ENCODE measurements at regions not wholly inside any gene's neighbourhood (a gene's known extent, or its start where the extent isn't known, plus 50 kb on each side); places are given as distances from the start of the nearest gene placed in this dataset.
A peak's percentile ranks its signal among the peaks of the same experiment; 100 is the strongest.

DNA sequence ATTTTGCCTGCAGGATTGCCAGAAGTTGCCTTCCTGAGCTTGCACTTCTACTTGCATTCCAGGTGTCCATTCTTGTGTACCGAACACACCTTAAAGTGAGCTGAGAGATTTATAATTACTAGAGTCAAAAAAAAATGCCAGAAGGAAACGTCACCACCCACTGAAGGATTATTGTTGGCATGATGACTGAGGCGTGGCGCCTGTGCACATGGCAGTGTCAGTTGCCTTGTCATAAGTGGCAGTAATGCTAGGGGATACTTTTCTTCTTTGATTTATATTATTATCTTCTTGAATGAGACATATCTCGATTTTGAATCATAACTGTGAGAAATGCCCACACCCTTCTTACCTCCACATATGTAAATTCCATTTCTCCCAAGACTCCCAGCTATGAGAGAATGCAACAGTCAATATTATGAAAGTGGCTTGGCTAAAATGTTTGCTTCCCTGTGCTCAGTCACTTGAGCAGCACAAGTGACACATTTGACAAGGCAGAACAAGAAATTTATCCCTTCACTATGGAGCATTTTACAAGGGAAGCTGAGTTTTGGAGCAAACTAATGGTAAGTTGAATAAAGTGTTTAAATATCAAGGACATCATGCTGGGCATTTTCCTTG is 149.5 kb upstream of the SASH1 start:
- Histone ChIP-seq H3K4me3 (no peak overlapping the region), H3K4me1 (ENCODE audit: low read depth) (no peaks in the 10 kb centered on the region), H3K27me3 (no peaks in the 10 kb centered on the region), H3K36me3 (no peaks in the 10 kb centered on the region), H3K9me3 (ENCODE audit: low read depth) (no peaks in the 10 kb centered on the region), H3K27ac (no peak overlapping the region)
- no peak for DNase-seq (ENCODE audit: low read depth in 1 of 2, low spot score in 1 of 2)
- TF ChIP-seq, protein P1, sequence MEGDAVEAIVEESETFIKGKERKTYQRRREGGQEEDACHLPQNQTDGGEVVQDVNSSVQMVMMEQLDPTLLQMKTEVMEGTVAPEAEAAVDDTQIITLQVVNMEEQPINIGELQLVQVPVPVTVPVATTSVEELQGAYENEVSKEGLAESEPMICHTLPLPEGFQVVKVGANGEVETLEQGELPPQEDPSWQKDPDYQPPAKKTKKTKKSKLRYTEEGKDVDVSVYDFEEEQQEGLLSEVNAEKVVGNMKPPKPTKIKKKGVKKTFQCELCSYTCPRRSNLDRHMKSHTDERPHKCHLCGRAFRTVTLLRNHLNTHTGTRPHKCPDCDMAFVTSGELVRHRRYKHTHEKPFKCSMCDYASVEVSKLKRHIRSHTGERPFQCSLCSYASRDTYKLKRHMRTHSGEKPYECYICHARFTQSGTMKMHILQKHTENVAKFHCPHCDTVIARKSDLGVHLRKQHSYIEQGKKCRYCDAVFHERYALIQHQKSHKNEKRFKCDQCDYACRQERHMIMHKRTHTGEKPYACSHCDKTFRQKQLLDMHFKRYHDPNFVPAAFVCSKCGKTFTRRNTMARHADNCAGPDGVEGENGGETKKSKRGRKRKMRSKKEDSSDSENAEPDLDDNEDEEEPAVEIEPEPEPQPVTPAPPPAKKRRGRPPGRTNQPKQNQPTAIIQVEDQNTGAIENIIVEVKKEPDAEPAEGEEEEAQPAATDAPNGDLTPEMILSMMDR (IDR thresholded peaks at IDR 0.05; ENCODE audit: low read depth, low read length) = no peak

DNA sequence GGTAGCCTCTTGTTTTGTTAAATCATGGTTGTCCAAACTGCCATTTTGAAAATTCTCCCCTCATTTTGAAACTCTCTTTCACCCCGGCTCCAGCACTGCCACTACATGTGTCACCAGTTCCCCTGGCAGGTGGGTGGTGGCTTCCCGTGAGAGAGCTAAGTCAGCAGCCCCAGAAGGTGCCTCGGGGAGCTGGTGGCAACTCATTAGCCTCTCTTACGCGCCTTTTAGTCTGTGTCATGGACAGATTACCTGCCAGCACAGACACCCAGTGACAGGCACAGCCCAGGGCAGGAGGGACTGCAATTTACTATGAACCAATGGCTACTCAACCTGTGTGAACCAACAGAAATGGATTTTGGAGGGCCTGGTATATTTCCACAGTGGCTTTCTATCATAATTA is 147.1 kb upstream of the SASH1 start:
- no peak for DNase-seq (ENCODE audit: low read depth in 1 of 2, low spot score in 1 of 2)
- TF ChIP-seq, protein P1 (IDR thresholded peaks at IDR 0.05; ENCODE audit: low read depth, low read length) = no peak

DNA sequence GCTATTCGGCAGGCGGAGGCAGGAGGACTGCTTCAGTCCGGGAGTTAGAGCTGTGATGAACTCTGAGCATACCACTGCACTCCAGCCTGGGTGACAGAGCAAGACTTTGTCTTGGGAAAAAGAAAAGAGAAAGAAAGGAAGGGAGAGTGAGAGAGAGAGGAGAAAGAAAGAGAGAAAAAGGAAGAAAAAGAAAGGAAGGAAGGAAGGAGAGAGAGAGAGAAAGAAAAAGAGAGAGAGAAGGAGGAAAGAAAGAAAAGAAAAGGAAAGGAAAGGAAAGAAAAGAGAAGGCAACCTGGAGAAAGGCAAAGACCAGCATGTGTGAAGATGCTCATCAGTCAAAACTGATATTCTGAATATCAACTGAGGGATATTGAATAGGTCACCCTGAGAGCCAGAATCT is 143.1 kb upstream of the SASH1 start:
- no peaks in the 10 kb centered on the region for H3K36me3 ChIP-seq
- H3K4me1 ChIP-seq (ENCODE audit: low read depth) = no peaks in the 10 kb centered on the region
- no peaks in the 10 kb centered on the region for H3K9me3 ChIP-seq (ENCODE audit: low read depth)
- no peak overlapping the region for H3K4me3 ChIP-seq
- TF ChIP-seq, protein P1 (IDR thresholded peaks at IDR 0.05; ENCODE audit: low read depth, low read length) = no peak
- no peak overlapping the region for H3K27ac ChIP-seq
- no peaks in the 10 kb centered on the region for H3K27me3 ChIP-seq
- no peak for DNase-seq (ENCODE audit: low read depth in 1 of 2, low spot score in 1 of 2)

More for the DNA sequence above, 147.1 kb upstream of the SASH1 start:
- Histone ChIP-seq H3K4me3 (no peak overlapping the region), H3K27me3 (no peaks in the 10 kb centered on the region), H3K36me3 (no peaks in the 10 kb centered on the region), H3K4me1 (ENCODE audit: low read depth) (no peaks in the 10 kb centered on the region), H3K27ac (no peak overlapping the region), H3K9me3 (ENCODE audit: low read depth) (no peaks in the 10 kb centered on the region)

DNA sequence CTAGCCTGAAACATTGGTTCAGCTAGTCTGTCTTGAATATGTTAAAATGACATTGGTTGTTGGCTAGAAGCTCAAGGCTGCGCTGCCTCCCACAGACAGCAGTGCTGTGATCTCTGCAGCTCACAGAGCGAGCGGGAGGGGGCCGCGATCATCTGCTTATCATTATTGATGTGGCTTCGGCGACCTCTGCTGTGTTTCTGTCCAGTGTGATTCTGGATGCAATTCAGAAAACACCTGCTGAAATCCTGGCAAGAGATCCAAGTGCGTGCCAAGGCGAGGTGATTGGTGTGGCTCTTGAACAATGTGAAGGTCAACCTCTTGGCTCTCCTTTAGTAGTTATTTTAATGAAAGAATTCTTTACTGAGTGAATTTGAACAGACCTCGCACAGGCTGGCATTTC is 142.3 kb upstream of the SASH1 start:
- peak in 1 of 2 donors; percentile 20 for DNase-seq (ENCODE audit: low read depth in 1 of 2, low spot score in 1 of 2)
- TF ChIP-seq, protein P1 (IDR thresholded peaks at IDR 0.05; ENCODE audit: low read depth, low read length) = no peak
- Histone ChIP-seq H3K27me3 (no peaks in the 10 kb centered on the region), H3K27ac (no peak overlapping the region), H3K9me3 (ENCODE audit: low read depth) (no peaks in the 10 kb centered on the region), H3K4me3 (no peak overlapping the region), H3K36me3 (no peaks in the 10 kb centered on the region), H3K4me1 (ENCODE audit: low read depth) (no peaks in the 10 kb centered on the region)

DNA sequence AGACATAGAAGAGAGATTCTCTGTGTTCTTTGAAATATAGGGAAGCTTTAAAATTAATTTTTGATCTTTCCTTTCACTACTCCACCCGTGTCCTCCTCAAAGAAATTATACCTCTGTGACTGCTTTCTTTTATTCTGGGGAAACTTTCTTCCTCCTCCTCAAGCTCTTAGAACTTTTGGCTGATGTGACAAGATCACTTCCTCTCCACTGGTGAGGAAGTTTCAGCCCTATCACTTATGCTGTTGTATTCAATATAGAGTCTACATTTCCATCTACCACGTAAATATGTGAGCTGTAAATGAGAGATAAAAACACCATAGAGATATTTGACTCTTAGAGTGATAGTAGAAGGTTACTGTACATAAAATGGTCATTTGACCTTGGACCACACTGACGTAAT is 141.9 kb upstream of the SASH1 start:
- TF ChIP-seq, protein P1 (IDR thresholded peaks at IDR 0.05; ENCODE audit: low read depth, low read length) = no peak
- no peak overlapping the region for H3K4me3 ChIP-seq
- H3K36me3 ChIP-seq = no peaks in the 10 kb centered on the region
- H3K9me3 ChIP-seq (ENCODE audit: low read depth) = no peaks in the 10 kb centered on the region
- DNase-seq (ENCODE audit: low read depth in 1 of 2, low spot score in 1 of 2) = no peak
- H3K27ac ChIP-seq = no peak overlapping the region
- no peaks in the 10 kb centered on the region for H3K4me1 ChIP-seq (ENCODE audit: low read depth)
- H3K27me3 ChIP-seq = no peaks in the 10 kb centered on the region

Measured in cardiac muscle cell (in vitro differentiated cells and primary cell).